ENCODE measurements at regions not wholly inside any gene's neighbourhood (a gene's known extent, or its start where the extent isn't known, plus 50 kb on each side); places are given as distances from the start of the nearest gene placed in this dataset.

DNA sequence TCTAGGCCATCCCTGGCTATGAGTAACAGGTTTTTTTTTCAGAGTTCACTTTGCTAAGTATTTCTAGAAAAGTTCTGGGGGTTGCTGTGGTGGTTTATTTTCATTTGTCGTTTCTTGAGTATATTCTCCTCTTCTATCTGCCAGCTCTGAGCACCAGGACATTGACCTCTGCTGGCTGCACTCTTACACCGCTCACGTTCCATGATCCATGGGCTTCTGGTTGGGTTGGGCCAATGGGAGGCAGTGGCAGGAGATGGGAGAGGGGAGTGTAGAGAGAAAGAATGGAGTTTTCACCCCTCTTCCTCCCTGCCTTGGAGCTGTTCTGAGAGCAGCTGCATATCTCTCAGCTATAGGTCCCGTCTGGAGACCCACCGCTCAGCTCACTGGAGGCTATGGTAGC is 161.0 kb upstream of the ATXN1 start:
- no peak for TF ChIP-seq CTCF (IDR thresholded peaks at IDR 0.05; ENCODE audit: low read depth, low read length, missing control alignments)
- no peak overlapping the region for H3K4me3 ChIP-seq (replicated peaks; ENCODE audit: low read depth, low read length)
- no peak for DNase-seq (ENCODE audit: extremely low read depth, low read depth)

- TF ChIP-seq CTCF (IDR thresholded peaks at IDR 0.05; ENCODE audit: low read depth, low read length, missing control alignments), result no peak
- no peak overlapping the region for H3K4me3 ChIP-seq (replicated peaks; ENCODE audit: low read depth, low read length)
- DNase-seq (ENCODE audit: extremely low read depth, low read depth), result no peak
Observed at GRCh38 chr6:16921399-16922110, 160.3 kb upstream of the ATXN1 start.

- no peak overlapping the region for H3K4me3 ChIP-seq (replicated peaks; ENCODE audit: low read depth, low read length)
- DNase-seq (ENCODE audit: extremely low read depth, low read depth), result no peak
- TF ChIP-seq CTCF (IDR thresholded peaks at IDR 0.05; ENCODE audit: low read depth, low read length, missing control alignments), result no peak
Observed at GRCh38 chr6:16918586-16918985, 157.3 kb upstream of the ATXN1 start.

- no peak for TF ChIP-seq CTCF (IDR thresholded peaks at IDR 0.05; ENCODE audit: low read depth, low read length, missing control alignments)
- no peak for DNase-seq (ENCODE audit: extremely low read depth, low read depth)
- no peak overlapping the region for H3K4me3 ChIP-seq (replicated peaks; ENCODE audit: low read depth, low read length)
Observed at GRCh38 chr6:16914184-16914583, 152.9 kb upstream of the ATXN1 start.

- TF ChIP-seq CTCF (IDR thresholded peaks at IDR 0.05; ENCODE audit: low read depth, low read length, missing control alignments), result no peak
- H3K4me3 ChIP-seq (replicated peaks; ENCODE audit: low read depth, low read length), result no peak overlapping the region
- DNase-seq (ENCODE audit: extremely low read depth, low read depth), result no peak
Observed at GRCh38 chr6:16912756-16913155, 151.5 kb upstream of the ATXN1 start.

GRCh38 chr6:16911088-16911487 is 149.8 kb upstream of the ATXN1 start:
- DNase-seq (ENCODE audit: extremely low read depth, low read depth), result no peak
- no peak overlapping the region for H3K4me3 ChIP-seq (replicated peaks; ENCODE audit: low read depth, low read length)
- no peak for TF ChIP-seq CTCF (IDR thresholded peaks at IDR 0.05; ENCODE audit: low read depth, low read length, missing control alignments)

All from HFF-Myc (cell line).